ENCODE measurements at regions not wholly inside any gene's neighbourhood (a gene's known extent, or its start where the extent isn't known, plus 50 kb on each side); places are given as distances from the start of the nearest gene placed in this dataset.
"Not testable (repeated sequence)": the region's sequence is repeated elsewhere in the genome, so short reads cannot be mapped to it uniquely, and the experiment has no call there.

GRCh38 chr18:8970843-8971242 lies 131.7 kb upstream of the NDUFV2 start:
- no peak for DNase-seq

- DNase-seq, result no peak
Measured at GRCh38 chr18:8972116-8972515, 130.4 kb upstream of the NDUFV2 start.

- DNase-seq, result no peak
Measured at GRCh38 chr18:8974279-8974678, 128.2 kb upstream of the NDUFV2 start.

GRCh38 chr18:8974696-8975095 lies 127.8 kb upstream of the NDUFV2 start:
- no peak for DNase-seq

- DNase-seq, result no peak
Measured at GRCh38 chr18:8975624-8976023, 126.9 kb upstream of the NDUFV2 start.

- no peak for DNase-seq
Measured at GRCh38 chr18:8976606-8977005, 125.9 kb upstream of the NDUFV2 start.

- no peak for DNase-seq
Measured at GRCh38 chr18:8977166-8977565, 125.3 kb upstream of the NDUFV2 start.

GRCh38 chr18:8977701-8978100 lies 124.8 kb upstream of the NDUFV2 start:
- DNase-seq, result no peak

- no peak for DNase-seq
Measured at GRCh38 chr18:8978394-8978793, 124.1 kb upstream of the NDUFV2 start.

GRCh38 chr18:8979258-8979988 lies 123.1 kb upstream of the NDUFV2 start:
- no peak for DNase-seq

GRCh38 chr18:8980496-8980895 lies 122.0 kb upstream of the NDUFV2 start:
- no peak for DNase-seq

- no peak for DNase-seq
Measured at GRCh38 chr18:8980918-8981317, 121.6 kb upstream of the NDUFV2 start.

GRCh38 chr18:8982416-8983183 lies 119.9 kb upstream of the NDUFV2 start:
- no peak for DNase-seq

GRCh38 chr18:8983195-8983594 lies 119.3 kb upstream of the NDUFV2 start:
- DNase-seq, result no peak

- DNase-seq, result no peak
Measured at GRCh38 chr18:8984131-8984721, 118.3 kb upstream of the NDUFV2 start.

GRCh38 chr18:8987241-8987640 lies 115.3 kb upstream of the NDUFV2 start:
- no peak for DNase-seq

- peak; percentile 21 for DNase-seq
Measured at GRCh38 chr18:8988260-8988871, 114.1 kb upstream of the NDUFV2 start.

GRCh38 chr18:8989017-8989416 lies 113.5 kb upstream of the NDUFV2 start:
- no peak for DNase-seq

GRCh38 chr18:8989855-8990254 lies 112.6 kb upstream of the NDUFV2 start:
- DNase-seq, result no peak

GRCh38 chr18:8990276-8991031 lies 112.0 kb upstream of the NDUFV2 start:
- DNase-seq, result no peak

GRCh38 chr18:8991155-8991554 lies 111.3 kb upstream of the NDUFV2 start:
- DNase-seq, result no peak

GRCh38 chr18:8992500-8992899 lies 110.0 kb upstream of the NDUFV2 start:
- DNase-seq, result not testable (repeated sequence)

GRCh38 chr18:8994603-8995002 lies 107.9 kb upstream of the NDUFV2 start:
- no peak for DNase-seq
